Fibroblast of skin of right biceps (primary cell): ENCODE measurements at regions not wholly inside any gene's neighbourhood (a gene's known extent, or its start where the extent isn't known, plus 50 kb on each side); places are given as distances from the start of the nearest gene placed in this dataset.
"Not testable (repeated sequence)": the region's sequence is repeated elsewhere in the genome, so short reads cannot be mapped to it uniquely, and the experiment has no call there.

Experiments used
- DNase-seq: peaks from one replicate; pipeline ENCODE4 v3.0.0-alpha.2; 2013

GRCh38 chr16:17936766-17937402 lies 399.7 kb downstream of the NPIPA8 start:
- no peak for DNase-seq

- peak; percentile 3 for DNase-seq
Observed at GRCh38 chr16:17930280-17930679, 406.3 kb downstream of the NPIPA8 start.

GRCh38 chr16:17926866-17927399 lies 409.6 kb downstream of the NPIPA8 start:
- no peak for DNase-seq

GRCh38 chr16:17926461-17926860 lies 410.1 kb downstream of the NPIPA8 start:
- DNase-seq: no peak

GRCh38 chr16:17925761-17926160 lies 410.8 kb downstream of the NPIPA8 start:
- DNase-seq: no peak

- peak; percentile 2 for DNase-seq
Observed at GRCh38 chr16:17921357-17921978, 415.1 kb downstream of the NPIPA8 start.

- no peak for DNase-seq
Observed at GRCh38 chr16:17917316-17918019, 419.1 kb downstream of the NPIPA8 start.

GRCh38 chr16:17915791-17916190 lies 420.7 kb downstream of the NPIPA8 start:
- no peak for DNase-seq

- no peak for DNase-seq
Observed at GRCh38 chr16:17914168-17914567, 422.4 kb downstream of the NPIPA8 start.

GRCh38 chr16:17911578-17911977 lies 425.0 kb downstream of the NPIPA8 start:
- not testable (repeated sequence) for DNase-seq

GRCh38 chr16:17906626-17907025 lies 429.9 kb downstream of the NPIPA8 start:
- not testable (repeated sequence) for DNase-seq

- no peak for DNase-seq
Observed at GRCh38 chr16:17901309-17901708, 430.5 kb upstream of the XYLT1 start.

GRCh38 chr16:17899141-17899540 lies 428.4 kb upstream of the XYLT1 start:
- DNase-seq: no peak

- DNase-seq: peak; percentile 8
Observed at GRCh38 chr16:17887963-17888362, 417.2 kb upstream of the XYLT1 start.

- DNase-seq: no peak
Observed at GRCh38 chr16:17885659-17886207, 415.0 kb upstream of the XYLT1 start.

GRCh38 chr16:17877821-17878360 lies 407.1 kb upstream of the XYLT1 start:
- no peak for DNase-seq

- no peak for DNase-seq
Observed at GRCh38 chr16:17866996-17867395, 396.2 kb upstream of the XYLT1 start.

GRCh38 chr16:17861981-17862479 lies 391.3 kb upstream of the XYLT1 start:
- DNase-seq: no peak

GRCh38 chr16:17858061-17858460 lies 387.3 kb upstream of the XYLT1 start:
- no peak for DNase-seq

- no peak for DNase-seq
Observed at GRCh38 chr16:17853958-17854357, 383.2 kb upstream of the XYLT1 start.

- no peak for DNase-seq
Observed at GRCh38 chr16:17852977-17853702, 382.4 kb upstream of the XYLT1 start.

- DNase-seq: peak; percentile 17
Observed at GRCh38 chr16:17850581-17851250, 380.0 kb upstream of the XYLT1 start.
